ENCODE measurements at regions not wholly inside any gene's neighbourhood (a gene's known extent, or its start where the extent isn't known, plus 50 kb on each side); places are given as distances from the start of the nearest gene placed in this dataset.
"Not testable (repeated sequence)": the region's sequence is repeated elsewhere in the genome, so short reads cannot be mapped to it uniquely, and the experiment has no call there.

DNA sequence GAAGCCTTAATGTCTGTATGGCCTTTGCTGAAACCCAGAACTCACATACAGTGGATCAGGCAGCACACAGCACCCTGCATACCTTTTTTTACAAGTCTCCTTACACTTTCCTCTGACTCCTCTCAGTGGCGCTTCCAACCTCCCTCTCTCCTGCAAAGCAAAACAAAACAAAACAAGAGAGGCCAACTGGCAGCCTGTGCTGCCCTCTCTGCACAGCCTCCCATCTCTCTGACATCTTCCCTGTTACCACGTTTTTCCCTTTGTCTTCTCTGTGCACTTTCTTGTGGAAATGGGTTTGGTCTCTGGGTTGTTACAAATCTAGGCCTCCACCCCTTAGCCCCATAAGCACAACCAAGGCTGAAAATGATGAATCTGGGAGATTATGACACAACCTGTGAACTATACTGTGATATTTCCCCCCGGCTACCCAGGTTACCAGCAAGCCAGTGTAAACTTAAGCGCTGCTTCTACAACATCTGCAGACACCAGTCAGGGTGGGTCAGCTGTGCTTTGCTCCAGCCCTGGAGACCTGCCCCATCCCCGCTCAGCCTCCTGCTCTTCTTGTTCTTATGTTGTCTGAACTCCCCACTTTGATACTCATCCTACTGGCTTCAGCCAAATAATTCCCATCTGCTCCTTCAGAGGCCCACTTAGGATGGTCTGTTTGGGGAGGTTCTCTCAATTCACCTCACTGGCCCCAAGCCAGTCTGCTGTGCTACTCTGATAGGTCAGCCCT lies 54.9 kb upstream of the FMOD start:
- H3K4me1 Mint-ChIP-seq, result peaks cover 62% of the 10 kb centered on the region
- H3K9me3 Mint-ChIP-seq, result peaks cover 6% of the 10 kb centered on the region
- peaks cover 13% of the 10 kb centered on the region for H3K27me3 Mint-ChIP-seq (ENCODE audit: low read depth, poor library complexity)
- no peak overlapping the region for H3K4me3 Mint-ChIP-seq
- H3K36me3 Mint-ChIP-seq (ENCODE audit: low read depth), result peaks cover 5% of the 10 kb centered on the region
- no peak for DNase-seq
- TF ChIP-seq, protein P1, sequence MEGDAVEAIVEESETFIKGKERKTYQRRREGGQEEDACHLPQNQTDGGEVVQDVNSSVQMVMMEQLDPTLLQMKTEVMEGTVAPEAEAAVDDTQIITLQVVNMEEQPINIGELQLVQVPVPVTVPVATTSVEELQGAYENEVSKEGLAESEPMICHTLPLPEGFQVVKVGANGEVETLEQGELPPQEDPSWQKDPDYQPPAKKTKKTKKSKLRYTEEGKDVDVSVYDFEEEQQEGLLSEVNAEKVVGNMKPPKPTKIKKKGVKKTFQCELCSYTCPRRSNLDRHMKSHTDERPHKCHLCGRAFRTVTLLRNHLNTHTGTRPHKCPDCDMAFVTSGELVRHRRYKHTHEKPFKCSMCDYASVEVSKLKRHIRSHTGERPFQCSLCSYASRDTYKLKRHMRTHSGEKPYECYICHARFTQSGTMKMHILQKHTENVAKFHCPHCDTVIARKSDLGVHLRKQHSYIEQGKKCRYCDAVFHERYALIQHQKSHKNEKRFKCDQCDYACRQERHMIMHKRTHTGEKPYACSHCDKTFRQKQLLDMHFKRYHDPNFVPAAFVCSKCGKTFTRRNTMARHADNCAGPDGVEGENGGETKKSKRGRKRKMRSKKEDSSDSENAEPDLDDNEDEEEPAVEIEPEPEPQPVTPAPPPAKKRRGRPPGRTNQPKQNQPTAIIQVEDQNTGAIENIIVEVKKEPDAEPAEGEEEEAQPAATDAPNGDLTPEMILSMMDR (IDR thresholded peaks at IDR 0.05), result no peak
- no peak overlapping the region for H3K27ac Mint-ChIP-seq

DNA sequence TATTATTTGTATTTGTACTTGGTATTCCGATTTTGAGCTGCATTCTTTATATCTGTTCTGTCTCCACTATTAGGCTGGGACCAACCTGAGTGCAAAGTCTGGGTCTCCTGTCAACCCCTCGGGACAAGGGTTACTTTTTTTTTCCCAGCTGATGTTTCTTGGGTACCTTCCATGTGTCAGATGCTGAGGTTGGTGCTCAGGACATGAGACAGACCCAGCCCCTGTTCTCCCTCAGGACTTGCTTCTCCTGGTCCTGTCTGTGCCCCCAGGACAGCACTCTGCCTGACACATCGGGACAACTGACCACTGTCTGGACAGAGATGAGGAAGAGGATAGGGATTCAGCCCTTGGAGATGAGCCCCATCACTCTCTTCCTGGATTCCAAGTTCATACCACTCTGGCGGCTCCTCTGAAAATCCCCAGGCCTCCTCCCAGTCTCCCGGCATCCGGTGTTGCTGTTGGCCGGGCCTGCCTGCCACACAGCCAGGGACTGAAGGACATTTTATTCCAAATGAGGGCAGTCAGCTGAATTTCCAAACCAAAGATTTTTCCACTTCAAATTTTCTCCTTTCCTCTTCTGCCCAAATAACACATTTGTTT lies 55.6 kb upstream of the FMOD start:
- Mint-ChIP-seq H3K27ac (no peak overlapping the region), H3K36me3 (ENCODE audit: low read depth) (peaks cover 5% of the 10 kb centered on the region), H3K27me3 (ENCODE audit: low read depth, poor library complexity) (peaks cover 9% of the 10 kb centered on the region), H3K9me3 (peaks cover 13% of the 10 kb centered on the region), H3K4me3 (no peak overlapping the region), H3K4me1 (peaks cover 56% of the 10 kb centered on the region)
- TF ChIP-seq, protein P1 (IDR thresholded peaks at IDR 0.05), result no peak
- DNase-seq, result no peak

DNA sequence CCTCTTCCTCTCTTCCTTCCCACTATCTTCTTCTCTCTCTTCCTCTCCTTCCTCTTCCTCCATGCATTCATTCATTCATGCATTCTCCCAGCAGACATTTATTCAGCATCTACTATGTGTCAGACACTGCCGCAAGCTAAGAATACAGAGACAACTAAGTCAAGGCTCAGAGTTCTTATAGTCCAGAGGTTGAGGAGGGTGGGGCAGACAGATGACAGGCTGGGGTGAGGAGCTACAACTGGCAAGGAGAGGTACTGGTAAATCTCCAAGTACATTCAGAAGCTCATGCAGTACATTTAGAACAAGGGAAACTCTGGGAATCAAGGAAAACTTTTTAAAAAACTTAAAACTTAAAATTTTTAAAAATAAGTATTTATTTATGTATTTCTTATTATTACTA lies 56.4 kb upstream of the FMOD start:
- H3K9me3 Mint-ChIP-seq, result peaks cover 20% of the 10 kb centered on the region
- TF ChIP-seq, protein P1 (IDR thresholded peaks at IDR 0.05), result no peak

DNA sequence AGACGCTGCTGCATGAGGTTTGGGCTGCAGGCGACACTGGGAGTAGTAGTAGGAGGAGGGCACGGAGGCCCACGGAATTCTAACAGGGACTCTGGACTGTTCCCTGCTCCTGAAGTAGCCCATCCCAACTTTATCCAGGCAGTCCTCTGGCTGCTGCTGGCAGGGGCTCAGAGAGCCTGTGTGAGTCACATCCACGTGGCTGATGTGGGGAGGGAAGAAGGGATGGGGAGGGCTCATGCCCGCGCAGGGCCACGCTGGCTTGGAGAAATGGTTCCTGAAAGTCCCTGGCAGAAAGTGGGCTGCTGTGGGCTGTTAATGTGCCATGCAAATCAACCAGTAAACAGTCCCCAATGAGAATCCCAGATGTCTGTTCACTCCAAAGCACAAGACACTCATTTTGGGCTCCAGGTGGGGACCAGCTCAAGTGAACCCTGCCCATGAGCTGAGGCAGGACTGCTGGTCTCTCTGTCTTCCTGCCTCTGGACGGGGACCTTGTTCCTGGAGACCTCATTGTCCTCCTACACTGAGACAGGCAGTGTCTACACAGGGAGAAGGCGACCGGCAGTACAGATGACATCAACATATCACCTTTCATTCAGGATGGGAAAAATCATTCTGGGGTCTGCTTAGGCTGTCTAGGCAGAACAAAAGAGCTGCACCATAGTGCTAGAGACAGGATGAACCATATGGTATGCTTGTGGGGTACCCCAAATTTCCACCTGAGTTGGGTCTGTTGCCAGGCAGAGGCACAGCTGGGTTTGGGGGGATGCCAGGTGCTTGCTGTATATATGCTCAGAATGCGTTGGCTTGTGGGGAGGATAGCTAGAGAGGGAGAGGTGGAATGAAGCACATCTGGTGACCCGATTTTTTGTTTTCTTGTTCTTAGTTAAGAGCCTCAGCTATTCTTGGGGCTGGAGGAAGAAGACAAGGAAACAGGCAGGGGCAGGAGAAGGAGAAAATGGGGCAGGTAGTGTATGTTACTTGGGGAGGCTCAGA lies 57.9 kb upstream of the FMOD start:
- Mint-ChIP-seq H3K4me3 (no peak overlapping the region), H3K36me3 (ENCODE audit: low read depth) (peaks cover 11% of the 10 kb centered on the region), H3K27me3 (ENCODE audit: low read depth, poor library complexity) (peaks cover 8% of the 10 kb centered on the region), H3K9me3 (peaks cover 35% of the 10 kb centered on the region), H3K27ac (no peak overlapping the region), H3K4me1 (peaks cover 33% of the 10 kb centered on the region)
- TF ChIP-seq, protein P1 (IDR thresholded peaks at IDR 0.05), result no peak
- DNase-seq, result no peak

More for the DNA sequence above, 56.4 kb upstream of the FMOD start:
- Mint-ChIP-seq H3K27ac (no peak overlapping the region), H3K27me3 (ENCODE audit: low read depth, poor library complexity) (peaks cover 8% of the 10 kb centered on the region), H3K4me3 (no peak overlapping the region), H3K4me1 (peaks cover 48% of the 10 kb centered on the region), H3K36me3 (ENCODE audit: low read depth) (peaks cover 5% of the 10 kb centered on the region)
- no peak for DNase-seq

DNA sequence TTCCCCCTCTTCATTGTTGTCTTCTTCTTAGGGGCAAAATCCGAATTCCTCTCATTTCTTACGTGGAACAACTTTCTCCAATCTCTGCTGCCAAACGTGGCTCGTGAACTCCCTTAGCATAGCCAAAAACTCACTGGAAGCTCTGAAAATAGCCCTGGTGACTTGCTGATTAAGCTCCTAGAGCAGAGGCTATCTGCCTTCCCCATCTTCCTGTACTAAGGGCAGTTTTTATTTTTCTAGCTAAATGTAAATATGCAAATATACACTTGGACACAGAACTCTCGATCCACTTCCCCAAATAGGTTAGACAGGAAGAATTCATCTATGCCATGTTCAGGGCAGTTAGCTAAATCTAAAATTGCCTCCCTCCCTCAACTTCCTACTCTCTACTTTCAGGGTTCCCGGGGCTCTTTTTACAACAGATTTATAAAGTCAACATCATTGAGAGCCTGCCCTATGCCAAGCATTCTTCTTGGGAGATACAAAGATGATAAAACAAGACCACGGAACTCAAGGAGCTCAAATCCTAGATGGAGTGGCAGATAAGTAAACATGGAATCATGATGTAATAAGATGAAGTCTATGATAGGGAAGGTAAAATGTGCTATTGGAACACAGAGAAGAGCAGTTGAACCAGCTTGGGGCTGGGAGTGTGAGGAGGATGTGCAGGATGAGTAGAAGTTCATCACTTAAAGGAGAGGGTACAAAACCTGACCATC lies 59.4 kb upstream of the FMOD start:
- H3K4me3 Mint-ChIP-seq, result no peak overlapping the region
- DNase-seq, result no peak
- H3K27ac Mint-ChIP-seq, result no peak overlapping the region
- H3K9me3 Mint-ChIP-seq, result peaks cover 51% of the 10 kb centered on the region
- H3K4me1 Mint-ChIP-seq, result peaks cover 30% of the 10 kb centered on the region
- TF ChIP-seq, protein P1 (IDR thresholded peaks at IDR 0.05), result no peak
- H3K27me3 Mint-ChIP-seq (ENCODE audit: low read depth, poor library complexity), result peaks cover 11% of the 10 kb centered on the region
- peaks cover 11% of the 10 kb centered on the region for H3K36me3 Mint-ChIP-seq (ENCODE audit: low read depth)

- H3K27ac Mint-ChIP-seq, DNase-seq, H3K4me3 Mint-ChIP-seq: not testable (repeated sequence)
- Mint-ChIP-seq H3K36me3 (ENCODE audit: low read depth) (peaks cover 11% of the 10 kb centered on the region), H3K4me1 (peaks cover 19% of the 10 kb centered on the region), H3K27me3 (ENCODE audit: low read depth, poor library complexity) (peaks cover 17% of the 10 kb centered on the region), H3K9me3 (peaks cover 59% of the 10 kb centered on the region)
Measured at GRCh38 chr1:203411431-203411830, 60.5 kb upstream of the FMOD start.
